A172 (cell line): ENCODE measurements at regions not wholly inside any gene's neighbourhood (a gene's known extent, or its start where the extent isn't known, plus 50 kb on each side); places are given as distances from the start of the nearest gene placed in this dataset.
A peak's percentile ranks its signal among the peaks of the same experiment; 100 is the strongest.
"Not testable (repeated sequence)": the region's sequence is repeated elsewhere in the genome, so short reads cannot be mapped to it uniquely, and the experiment has no call there.

Experiments
- DNase-seq: peaks from one replicate; pipeline ENCODE4 v3.0.0-alpha.2; 2015; ENCODE audit warnings: low spot score

GRCh38 chr1:22332424-22332717 is 119.3 kb upstream of the ZBTB40 start:
- no peak for DNase-seq

- peak; percentile 2 for DNase-seq
Observed at GRCh38 chr1:22332795-22333499, 118.7 kb upstream of the ZBTB40 start.

- DNase-seq, result no peak
Observed at GRCh38 chr1:22333516-22334121, 118.0 kb upstream of the ZBTB40 start.

- DNase-seq, result no peak
Observed at GRCh38 chr1:22334860-22335550, 116.6 kb upstream of the ZBTB40 start.

- not testable (repeated sequence) for DNase-seq
Observed at GRCh38 chr1:22336274-22336673, 115.4 kb upstream of the ZBTB40 start.

GRCh38 chr1:22336696-22337545 is 114.7 kb upstream of the ZBTB40 start:
- not testable (repeated sequence) for DNase-seq

- no peak for DNase-seq
Observed at GRCh38 chr1:22338071-22338765, 113.4 kb upstream of the ZBTB40 start.

- DNase-seq, result no peak
Observed at GRCh38 chr1:22339237-22339636, 112.4 kb upstream of the ZBTB40 start.

GRCh38 chr1:22340066-22340465 is 111.6 kb upstream of the ZBTB40 start:
- no peak for DNase-seq

- no peak for DNase-seq
Observed at GRCh38 chr1:22340873-22341272, 110.8 kb upstream of the ZBTB40 start.

GRCh38 chr1:22341791-22342605 is 109.7 kb upstream of the ZBTB40 start:
- DNase-seq, result peak; percentile 15

- DNase-seq, result no peak
Observed at GRCh38 chr1:22342734-22343191, 108.9 kb upstream of the ZBTB40 start.

- no peak for DNase-seq
Observed at GRCh38 chr1:22343456-22344328, 108.0 kb upstream of the ZBTB40 start.

GRCh38 chr1:22344329-22344630 is 107.4 kb upstream of the ZBTB40 start:
- DNase-seq, result no peak

GRCh38 chr1:22344851-22345560 is 106.6 kb upstream of the ZBTB40 start:
- DNase-seq, result no peak

- no peak for DNase-seq
Observed at GRCh38 chr1:22347854-22348760, 103.5 kb upstream of the ZBTB40 start.

- no peak for DNase-seq
Observed at GRCh38 chr1:22349362-22350043, 102.1 kb upstream of the ZBTB40 start.
